HG03442 (cell line): ENCODE measurements at regions not wholly inside any gene's neighbourhood (a gene's known extent, or its start where the extent isn't known, plus 50 kb on each side); places are given as distances from the start of the nearest gene placed in this dataset.
"Not testable (repeated sequence)": the region's sequence is repeated elsewhere in the genome, so short reads cannot be mapped to it uniquely, and the experiment has no call there.

Source experiments
- ATAC-seq: cut with Tn5 transposase; IDR thresholded peaks from one replicate; pipeline ENCODE4 v1.9.1; 2021; ENCODE audit warnings: mild to moderate bottlenecking, moderate library complexity; ENCODE audit not compliant: unreplicated experiment

GRCh38 chr5:50898966-50899365, 232.5 kb downstream of the PARP8 start:
- no peak for ATAC-seq

GRCh38 chr5:50900952-50901510, 234.6 kb downstream of the PARP8 start:
- no peak for ATAC-seq

GRCh38 chr5:50903651-50904050, 237.2 kb downstream of the PARP8 start:
- no peak for ATAC-seq

- no peak for ATAC-seq
Measured at GRCh38 chr5:50905996-50906570, 239.6 kb downstream of the PARP8 start.

- ATAC-seq = not testable (repeated sequence)
Measured at GRCh38 chr5:50920160-50920559, 253.7 kb downstream of the PARP8 start.

DNA sequence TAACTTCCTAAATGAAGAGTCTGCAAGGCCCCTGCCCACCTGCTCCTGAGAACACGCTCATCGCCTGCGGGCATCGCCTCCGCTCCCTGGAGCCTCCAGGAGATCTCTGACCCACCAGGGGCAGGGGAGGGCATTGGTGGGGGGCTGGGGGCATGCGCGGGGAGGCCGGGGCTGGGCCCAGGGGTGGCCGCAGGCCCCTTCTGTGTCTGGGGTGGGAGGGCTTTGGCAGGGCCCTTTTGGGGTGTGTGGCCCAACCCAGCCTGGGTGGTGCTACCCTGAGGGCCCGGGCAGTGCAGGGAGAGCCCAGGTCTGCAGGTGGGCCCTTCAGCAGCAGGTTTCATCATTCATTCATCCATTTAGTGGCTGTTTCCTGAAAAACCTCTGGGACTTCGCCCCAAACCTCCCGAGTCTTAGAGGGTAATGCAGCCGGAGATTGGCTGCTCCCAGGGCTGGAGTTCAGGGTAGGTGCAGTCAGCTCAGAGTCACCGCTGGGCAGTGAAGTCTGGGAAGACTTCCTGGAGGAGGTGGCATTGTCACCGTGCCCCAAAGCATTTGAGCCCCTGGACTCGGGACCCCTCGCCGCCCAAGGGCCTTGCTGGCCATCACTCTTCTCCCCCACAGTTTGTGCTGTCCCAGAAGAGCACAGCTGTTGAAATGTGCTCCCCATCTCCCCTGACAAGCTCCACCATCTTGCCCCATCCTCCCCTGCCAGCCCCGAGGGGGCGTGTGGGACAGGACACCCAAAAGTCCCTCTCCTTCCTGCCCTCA, 255.1 kb downstream of the PARP8 start:
- ATAC-seq = no peak

- ATAC-seq = not testable (repeated sequence)
Measured at GRCh38 chr5:50922134-50922941, 255.9 kb downstream of the PARP8 start.

DNA sequence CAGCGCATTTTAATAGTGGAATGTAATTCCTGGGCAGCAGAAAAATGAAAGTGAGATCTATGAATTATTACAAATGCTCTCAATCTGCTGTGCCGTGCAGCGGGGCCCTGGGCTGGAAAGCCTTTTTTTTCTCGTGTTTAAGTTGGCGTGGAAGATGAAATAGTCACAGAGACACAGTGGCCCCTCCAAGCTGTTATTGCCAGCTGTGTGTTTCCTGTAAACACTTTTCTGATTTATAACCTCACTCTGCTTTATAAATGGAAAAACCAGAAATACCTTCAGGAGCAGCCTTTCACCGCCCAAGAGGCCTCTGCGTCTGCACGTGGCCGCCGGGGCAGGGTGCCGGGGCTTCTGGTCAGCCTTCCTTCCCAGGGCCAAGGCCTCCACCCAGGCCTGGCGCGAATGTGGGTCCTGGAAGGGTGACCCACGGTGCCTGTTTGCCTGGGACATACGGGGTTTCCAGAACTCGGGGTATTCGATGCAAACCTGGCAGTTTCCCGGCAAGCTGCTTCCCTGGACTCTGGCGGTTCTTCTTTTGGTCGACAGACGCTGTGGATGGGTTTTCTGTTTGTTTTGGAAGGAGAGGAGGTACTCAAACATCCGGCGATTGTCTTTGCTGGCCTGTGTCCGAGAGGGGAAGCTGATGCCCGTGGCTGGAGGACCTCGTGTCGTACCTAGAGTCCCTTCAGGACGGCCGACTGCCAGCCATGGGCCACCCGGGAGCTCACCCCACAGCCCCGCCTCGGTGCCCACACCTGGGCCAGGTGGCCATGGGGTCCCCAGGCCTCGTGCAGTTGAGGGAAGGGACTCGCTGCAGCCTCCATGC, 256.7 kb downstream of the PARP8 start:
- no peak for ATAC-seq

- no peak for ATAC-seq
Measured at GRCh38 chr5:50923768-50924494, 257.5 kb downstream of the PARP8 start.

- ATAC-seq = no peak
Measured at GRCh38 chr5:50927953-50928352, 261.5 kb downstream of the PARP8 start.

DNA sequence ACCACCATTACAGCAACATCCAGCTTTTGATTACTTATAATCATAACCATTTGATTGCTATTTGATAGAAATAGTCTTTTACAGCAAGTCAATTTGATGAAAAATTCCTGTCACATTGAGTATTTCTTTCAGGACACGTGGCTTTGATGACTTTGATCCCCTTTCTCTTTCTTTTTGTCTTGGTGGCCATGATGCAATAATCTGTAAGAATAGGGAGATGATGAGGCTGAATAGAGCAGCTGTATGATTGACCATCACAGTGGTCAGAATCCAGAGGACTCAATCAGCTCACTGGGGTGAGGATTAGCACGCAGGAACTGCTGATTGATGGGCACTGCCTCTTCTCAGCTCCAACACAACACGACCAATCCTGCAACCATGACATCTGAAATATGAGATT, 262.7 kb downstream of the PARP8 start:
- ATAC-seq = no peak

DNA sequence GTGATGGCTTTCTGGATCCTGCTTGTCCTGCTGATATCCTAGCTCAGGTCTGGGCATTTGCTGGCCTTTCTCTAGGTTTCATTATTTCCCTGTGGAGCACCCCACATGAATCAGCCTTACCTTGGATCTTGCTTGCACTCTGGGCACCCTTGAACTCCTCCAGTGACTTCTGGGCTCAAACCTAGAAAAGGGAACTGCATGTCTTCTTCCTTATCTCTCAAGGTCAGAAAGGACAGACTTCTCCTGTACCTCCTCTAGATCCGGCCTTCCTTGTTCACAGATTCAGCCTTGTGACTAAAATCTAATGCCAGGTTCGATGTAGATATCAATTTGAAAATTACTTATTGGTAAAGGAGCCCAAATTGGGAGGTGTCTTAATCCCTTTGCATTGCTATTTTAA, 267.9 kb downstream of the PARP8 start:
- no peak for ATAC-seq

DNA sequence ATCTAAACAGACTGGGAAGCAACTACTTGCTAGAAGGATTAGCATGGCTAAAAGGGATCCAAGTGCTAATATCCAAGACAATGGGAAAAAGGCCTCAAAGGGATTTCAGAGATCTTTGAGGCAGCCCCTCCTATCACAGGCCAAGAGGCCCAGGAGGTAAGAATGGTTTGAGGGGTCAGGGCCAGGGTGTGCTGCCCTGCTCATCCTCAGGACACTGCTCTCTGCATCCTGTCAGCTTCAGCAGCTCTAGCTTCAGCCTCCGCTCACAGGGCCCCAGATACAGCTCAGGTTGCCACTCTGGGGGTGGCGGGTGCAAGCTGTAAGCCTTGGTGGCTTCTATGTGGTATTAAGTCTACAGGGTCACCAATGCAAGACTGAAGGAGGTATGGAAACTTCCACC, 278.7 kb downstream of the PARP8 start:
- ATAC-seq = no peak

- no peak for ATAC-seq
Measured at GRCh38 chr5:50947906-50948683, 281.7 kb downstream of the PARP8 start.

- no peak for ATAC-seq
Measured at GRCh38 chr5:50953290-50953689, 286.9 kb downstream of the PARP8 start.

GRCh38 chr5:50958852-50959457, 292.5 kb downstream of the PARP8 start:
- ATAC-seq = no peak

DNA sequence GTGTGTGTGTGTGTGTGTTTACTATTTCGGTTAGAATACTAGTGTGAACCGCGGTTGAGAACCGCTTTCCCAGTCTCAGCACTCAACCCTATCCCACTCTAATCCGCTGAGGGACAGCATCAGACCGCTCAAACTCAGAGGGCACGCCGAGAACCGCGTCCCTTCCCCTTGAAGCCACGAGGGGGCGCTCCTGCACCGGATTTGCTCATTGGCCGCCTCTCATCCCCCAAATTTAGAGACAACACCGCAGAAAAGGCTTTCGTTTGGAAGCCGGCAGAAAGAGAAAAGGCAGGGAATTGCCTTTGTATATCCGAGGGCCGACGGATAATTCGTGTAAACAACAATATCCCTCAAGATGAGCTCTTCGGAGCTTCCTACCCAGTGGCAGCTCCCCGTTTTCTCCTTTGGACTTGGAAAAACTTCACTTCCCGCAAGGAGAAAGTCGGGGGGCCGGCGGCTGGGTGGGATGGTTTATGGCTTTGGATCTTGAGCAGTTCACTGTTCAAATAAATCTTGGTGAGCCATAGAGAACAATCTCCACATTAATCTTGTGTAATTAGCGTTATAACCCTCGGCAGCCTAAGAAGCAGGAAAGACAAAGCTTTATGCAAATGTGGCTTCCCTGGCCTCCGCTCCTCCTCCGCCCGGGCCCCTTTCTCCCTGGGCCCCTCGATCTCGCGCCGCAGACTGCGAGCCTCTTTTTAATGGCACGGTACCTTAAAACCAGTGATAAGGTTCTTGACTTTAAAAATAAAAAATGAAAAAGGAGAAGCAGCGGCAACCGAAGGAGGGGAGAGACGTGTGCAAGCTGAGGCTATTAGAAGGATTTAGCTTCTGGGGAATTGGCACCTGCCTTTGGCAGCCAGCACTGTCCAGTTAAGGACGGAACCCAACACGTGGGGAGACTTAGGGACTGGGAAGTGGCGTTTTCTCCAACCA, 296.8 kb downstream of the PARP8 start:
- ATAC-seq = peak; percentile 78
